ENCODE measurements at regions not wholly inside any gene's neighbourhood (a gene's known extent, or its start where the extent isn't known, plus 50 kb on each side); places are given as distances from the start of the nearest gene placed in this dataset.

- DNase-seq (peak; percentile 34), ATAC-seq (peak; percentile 69)
- no peaks in the 10 kb centered on the region for H3K79me2 ChIP-seq (ENCODE audit: low read length)
- peaks cover 7% of the 10 kb centered on the region; the same call in 1 of the 2 replicates for H3K4me1 ChIP-seq (ENCODE audit: insufficient read depth, low read length)
- H3K27me3 ChIP-seq (ENCODE audit: low read length), result peaks cover 55% of the 10 kb centered on the region
- no TSS peak for BruUV-seq (replicated peaks)
- ChIA-PET POLR2A (ENCODE audit: unreplicated experiment) (no interaction called here), CTCF (no interaction called here)
- H3K36me3 ChIP-seq (ENCODE audit: low read depth, low read length), result no peaks in the 10 kb centered on the region
- H3K4me2 ChIP-seq (ENCODE audit: low read length), result no peak overlapping the region
- H3K9me3 ChIP-seq (ENCODE audit: low read length), result no peaks in the 10 kb centered on the region
- intact Hi-C loops (cut with micrococcal nuclease), result no loop called here
- no peaks in the 10 kb centered on the region for H3K9me2 ChIP-seq (replicated peaks; ENCODE audit: low read length)
- no peak overlapping the region for H3K4me3 ChIP-seq (ENCODE audit: low read length)
- TF ChIP-seq EZH2phosphoT487 (IDR thresholded peaks at IDR 0.05; ENCODE audit: borderline replicate concordance, low read length), result no peak
- TF ChIP-seq CTCF (conservative IDR thresholded peaks at IDR 0.05; ENCODE audit: low read depth, low read length), result no peak
- TF ChIP-seq EZH2 (IDR thresholded peaks at IDR 0.05; ENCODE audit: low read length, unreplicated experiment), result no peak
- H4K20me1 ChIP-seq (ENCODE audit: low read length), result no peaks in the 10 kb centered on the region
- no peak overlapping the region for H2AFZ ChIP-seq (ENCODE audit: low read length)
- no peaks in the 10 kb centered on the region for H3F3A ChIP-seq (ENCODE audit: low read length, unreplicated experiment)
- H3K9ac ChIP-seq (ENCODE audit: low read length), result no peak overlapping the region
- H3K27ac ChIP-seq (ENCODE audit: low read length), result no peak overlapping the region
Observed at GRCh38 chr21:32131960-32132359, 146.9 kb downstream of the MIS18A start.

GRCh38 chr21:32131164-32131563 is 147.7 kb downstream of the MIS18A start:
- H3K79me2 ChIP-seq (ENCODE audit: low read length), result no peaks in the 10 kb centered on the region
- H3K4me3 ChIP-seq (ENCODE audit: low read length), result no peak overlapping the region
- TF ChIP-seq EZH2 (IDR thresholded peaks at IDR 0.05; ENCODE audit: low read length, unreplicated experiment), result no peak
- TF ChIP-seq CTCF (conservative IDR thresholded peaks at IDR 0.05; ENCODE audit: low read depth, low read length), result no peak
- TF ChIP-seq EZH2phosphoT487 (IDR thresholded peaks at IDR 0.05; ENCODE audit: borderline replicate concordance, low read length), result no peak
- DNase-seq, result no peak
- H3F3A ChIP-seq (ENCODE audit: low read length, unreplicated experiment), result no peaks in the 10 kb centered on the region
- H3K9me3 ChIP-seq (ENCODE audit: low read length), result no peaks in the 10 kb centered on the region
- CTCF ChIA-PET, result no interaction called here
- H3K4me1 ChIP-seq (ENCODE audit: insufficient read depth, low read length), result peaks cover 7% of the 10 kb centered on the region; the same call in 1 of the 2 replicates
- H3K27me3 ChIP-seq (ENCODE audit: low read length), result peaks cover 47% of the 10 kb centered on the region
- POLR2A ChIA-PET (ENCODE audit: unreplicated experiment), result no interaction called here
- intact Hi-C loops (cut with micrococcal nuclease), result no loop called here
- BruUV-seq (replicated peaks), result no TSS peak
- no peaks in the 10 kb centered on the region for H4K20me1 ChIP-seq (ENCODE audit: low read length)
- H3K4me2 ChIP-seq (ENCODE audit: low read length), result no peak overlapping the region
- H3K36me3 ChIP-seq (ENCODE audit: low read depth, low read length), result no peaks in the 10 kb centered on the region
- no peaks in the 10 kb centered on the region for H3K9me2 ChIP-seq (replicated peaks; ENCODE audit: low read length)
- H2AFZ ChIP-seq (ENCODE audit: low read length), result no peak overlapping the region
- no peak overlapping the region for H3K27ac ChIP-seq (ENCODE audit: low read length)
- ATAC-seq, result no peak
- no peak overlapping the region for H3K9ac ChIP-seq (ENCODE audit: low read length)

- intact Hi-C loops (cut with micrococcal nuclease), result no loop called here
- peaks cover 38% of the 10 kb centered on the region for H3K27me3 ChIP-seq (ENCODE audit: low read length)
- no peaks in the 10 kb centered on the region for H3K9me2 ChIP-seq (replicated peaks; ENCODE audit: low read length)
- no TSS peak for BruUV-seq (replicated peaks)
- no peak for TF ChIP-seq EZH2 (IDR thresholded peaks at IDR 0.05; ENCODE audit: low read length, unreplicated experiment)
- TF ChIP-seq EZH2phosphoT487 (IDR thresholded peaks at IDR 0.05; ENCODE audit: borderline replicate concordance, low read length), result no peak
- no peak for TF ChIP-seq CTCF (conservative IDR thresholded peaks at IDR 0.05; ENCODE audit: low read depth, low read length)
- H3K36me3 ChIP-seq (ENCODE audit: low read depth, low read length), result no peaks in the 10 kb centered on the region
- DNase-seq (no peak), ATAC-seq (no peak)
- no peak overlapping the region for H3K27ac ChIP-seq (ENCODE audit: low read length)
- no peaks in the 10 kb centered on the region for H3K9me3 ChIP-seq (ENCODE audit: low read length)
- H3F3A ChIP-seq (ENCODE audit: low read length, unreplicated experiment), result no peaks in the 10 kb centered on the region
- CTCF ChIA-PET, result no interaction called here
- H2AFZ ChIP-seq (ENCODE audit: low read length), result no peak overlapping the region
- POLR2A ChIA-PET (ENCODE audit: unreplicated experiment), result no interaction called here
- no peak overlapping the region for H3K9ac ChIP-seq (ENCODE audit: low read length)
- no peak overlapping the region for H3K4me3 ChIP-seq (ENCODE audit: low read length)
- no peaks in the 10 kb centered on the region for H3K79me2 ChIP-seq (ENCODE audit: low read length)
- no peak overlapping the region for H3K4me2 ChIP-seq (ENCODE audit: low read length)
- peaks cover 7% of the 10 kb centered on the region; the same call in 1 of the 2 replicates for H3K4me1 ChIP-seq (ENCODE audit: insufficient read depth, low read length)
- no peaks in the 10 kb centered on the region for H4K20me1 ChIP-seq (ENCODE audit: low read length)
Observed at GRCh38 chr21:32130031-32130891, 148.6 kb downstream of the MIS18A start.
